Hematopoietic multipotent progenitor cell treated with erythropoietin and hydrocortisone succinate and interleukin-3 and kit ligand, for 15 days (in vitro differentiated cells): ENCODE measurements at regions not wholly inside any gene's neighbourhood (a gene's known extent, or its start where the extent isn't known, plus 50 kb on each side); places are given as distances from the start of the nearest gene placed in this dataset.
A peak's percentile ranks its signal among the peaks of the same experiment; 100 is the strongest.

Experiments used
- DNase-seq: peaks from one replicate; pipeline ENCODE4 v3.0.0-alpha.2; 2015; ENCODE audit warnings: low spot score

DNA sequence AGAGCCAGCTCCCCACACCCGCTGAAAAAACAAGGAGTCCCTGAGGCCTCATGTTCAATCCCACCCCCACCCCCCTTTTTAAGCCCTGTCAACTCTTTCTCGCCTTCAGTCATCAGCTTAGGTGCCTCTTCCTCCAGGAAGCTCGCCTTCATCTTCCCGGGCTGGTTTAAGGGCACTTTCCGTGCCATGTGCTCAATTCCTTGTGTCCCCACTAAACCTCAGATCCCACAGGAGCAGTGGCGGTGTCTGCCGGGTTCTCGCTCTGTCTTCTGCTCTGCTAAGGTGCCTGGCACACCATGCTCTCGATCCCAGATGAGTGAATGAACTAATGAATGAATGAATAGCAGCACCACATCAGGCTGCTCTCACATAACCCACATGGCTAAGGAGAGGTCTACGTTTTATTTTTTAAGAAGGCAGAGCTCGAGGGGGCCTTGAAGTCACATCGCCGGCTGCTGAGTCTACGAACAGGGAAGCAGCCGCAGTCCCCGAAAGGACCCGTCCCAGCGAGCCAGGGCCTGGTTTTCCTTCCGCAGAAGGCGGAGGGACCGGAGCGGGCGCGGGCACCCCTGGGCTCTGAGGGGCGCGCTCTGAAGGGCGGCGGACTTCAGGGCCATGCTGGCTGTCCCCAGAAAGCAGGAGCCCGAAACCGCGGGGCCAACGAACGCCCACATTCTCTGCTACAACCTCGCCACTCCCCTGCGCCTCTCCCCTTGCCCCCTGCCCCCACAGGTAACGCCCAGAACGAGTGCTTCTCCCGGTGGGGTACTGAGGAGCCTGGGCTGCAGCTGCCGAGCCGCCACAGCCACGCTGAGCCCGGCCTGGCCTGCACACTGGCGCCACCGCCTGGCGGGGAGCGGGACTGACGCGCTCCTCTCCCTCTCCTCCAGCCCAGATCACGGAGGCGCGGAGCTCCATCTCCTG lies 73.4 kb upstream of the KCNMA1 start:
- DNase-seq, result peak; percentile 45

GRCh38 chr10:77710081-77710551 lies 72.5 kb upstream of the KCNMA1 start:
- no peak for DNase-seq

GRCh38 chr10:77707570-77707969 lies 70.0 kb upstream of the KCNMA1 start:
- DNase-seq, result no peak

DNA sequence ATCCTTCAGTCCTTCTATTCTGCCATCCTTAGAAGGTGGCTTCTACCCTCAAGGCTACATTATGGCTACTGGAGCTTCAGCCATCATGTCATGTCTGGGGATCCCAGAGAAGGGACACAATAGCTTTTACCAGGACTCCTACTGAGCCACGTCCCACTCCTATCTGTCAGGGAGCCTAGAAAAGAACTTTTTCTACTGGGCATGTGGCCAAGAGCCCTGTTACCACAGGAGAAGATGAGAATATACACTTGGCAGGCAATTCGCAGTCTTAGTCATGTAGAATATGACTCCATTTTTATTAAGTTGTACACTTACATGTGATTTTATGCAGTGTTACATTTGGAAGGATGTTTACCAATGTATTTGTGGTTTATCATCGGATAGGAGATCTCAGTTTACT lies 64.6 kb upstream of the KCNMA1 start:
- no peak for DNase-seq

DNA sequence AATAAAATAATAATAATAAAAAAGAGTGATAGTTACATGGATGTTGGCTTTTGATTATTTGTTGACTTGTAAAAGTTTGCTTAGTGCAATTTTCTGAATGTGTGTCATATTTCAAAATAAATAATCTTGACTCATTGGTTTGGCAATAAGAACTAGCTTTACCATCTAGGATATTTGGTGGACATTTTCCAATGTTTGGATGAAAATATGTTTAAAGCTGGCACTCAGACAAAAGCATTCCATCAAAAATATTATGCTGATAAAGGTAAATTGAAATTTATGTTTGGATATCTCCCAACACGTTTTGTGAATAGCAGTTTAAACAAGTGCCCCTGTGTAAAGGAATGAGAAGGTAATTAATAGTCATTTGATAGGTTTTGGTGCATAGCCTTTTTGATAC lies 62.5 kb upstream of the KCNMA1 start:
- DNase-seq, result no peak

GRCh38 chr10:77699080-77699645 lies 61.6 kb upstream of the KCNMA1 start:
- no peak for DNase-seq

DNA sequence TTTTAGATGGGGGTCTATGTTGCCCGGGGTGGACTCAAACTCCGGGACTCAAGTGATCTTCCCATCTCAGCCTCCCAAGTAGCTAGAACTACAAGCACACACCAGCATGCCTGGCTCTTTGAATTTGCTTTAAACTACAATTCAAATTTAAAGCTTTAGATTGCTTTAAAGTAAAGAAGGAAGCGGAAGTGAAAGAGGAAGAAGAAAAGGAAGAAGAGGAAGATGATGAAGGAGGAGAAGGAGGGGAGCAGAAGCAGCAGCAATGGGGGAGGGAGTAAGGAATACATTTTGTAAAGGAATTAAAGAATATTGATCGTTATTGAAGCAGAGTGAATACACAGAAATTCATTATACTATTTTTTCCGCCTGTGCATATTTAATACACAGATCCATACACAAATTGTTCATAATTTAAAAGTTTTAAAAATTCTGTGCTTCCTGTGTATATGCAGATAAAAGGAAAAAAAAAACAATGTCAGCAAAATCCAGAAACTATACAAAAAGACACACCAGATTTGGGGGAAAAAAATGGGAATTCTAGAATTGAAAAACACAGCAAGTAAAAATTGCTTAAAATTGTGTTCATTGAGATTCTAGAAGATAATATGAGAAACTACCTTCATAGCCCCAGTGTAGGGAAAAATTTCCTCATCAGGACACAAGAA lies 60.8 kb upstream of the KCNMA1 start:
- no peak for DNase-seq

GRCh38 chr10:77696584-77696983 lies 59.0 kb upstream of the KCNMA1 start:
- no peak for DNase-seq

GRCh38 chr10:77695186-77695585 lies 57.6 kb upstream of the KCNMA1 start:
- no peak for DNase-seq

DNA sequence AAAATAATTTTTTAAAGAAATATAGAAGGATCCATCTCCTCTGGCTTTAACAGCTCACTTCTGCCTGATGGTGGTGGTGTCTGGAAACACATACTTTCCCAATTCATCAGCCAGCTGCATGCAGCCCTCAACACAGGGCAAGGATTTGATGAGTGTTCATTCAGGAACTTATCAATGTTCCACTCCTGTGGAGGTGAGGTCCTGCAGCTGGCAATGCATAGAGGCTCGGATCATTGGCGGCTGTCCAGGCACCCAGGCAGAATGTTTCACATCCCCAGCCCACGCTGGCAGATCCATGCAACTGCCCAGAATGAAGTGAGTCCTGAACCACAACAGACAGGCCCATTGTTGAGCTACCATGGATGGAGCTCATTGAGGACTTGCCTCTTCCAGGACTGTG lies 55.2 kb upstream of the KCNMA1 start:
- DNase-seq, result no peak

- no peak for DNase-seq
Measured at GRCh38 chr10:77689339-77689738, 51.7 kb upstream of the KCNMA1 start.

DNA sequence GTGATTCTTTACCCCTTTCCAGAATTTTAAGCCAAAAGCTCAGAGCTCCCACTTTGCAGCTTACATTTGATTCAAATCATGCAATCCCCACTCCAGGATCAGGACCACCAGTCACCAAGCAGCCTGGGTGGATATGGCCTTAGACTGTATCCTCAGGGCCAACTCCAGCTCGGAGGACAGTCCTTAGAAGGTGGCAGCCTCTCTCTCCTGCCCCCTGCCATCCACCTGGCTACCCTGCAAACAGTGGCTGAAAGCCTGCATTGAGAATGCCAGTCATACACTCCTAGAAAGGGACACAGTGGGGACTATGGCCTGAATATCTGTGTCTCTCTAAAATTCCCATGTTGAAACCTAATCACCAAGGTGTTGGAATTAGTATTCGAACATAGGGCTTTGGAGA lies 50.0 kb upstream of the KCNMA1 start:
- DNase-seq, result no peak
